Activated CD4-positive, alpha-beta T cell treated with anti-CD3 and anti-CD28 coated beads for 4 hours (primary cell): ENCODE measurements at regions not wholly inside any gene's neighbourhood (a gene's known extent, or its start where the extent isn't known, plus 50 kb on each side); places are given as distances from the start of the nearest gene placed in this dataset.

Experiments
- DNase-seq, 2 donors: peaks; one replicate each; pipeline ENCODE4 v3.0.0-alpha.2; 2020

DNA sequence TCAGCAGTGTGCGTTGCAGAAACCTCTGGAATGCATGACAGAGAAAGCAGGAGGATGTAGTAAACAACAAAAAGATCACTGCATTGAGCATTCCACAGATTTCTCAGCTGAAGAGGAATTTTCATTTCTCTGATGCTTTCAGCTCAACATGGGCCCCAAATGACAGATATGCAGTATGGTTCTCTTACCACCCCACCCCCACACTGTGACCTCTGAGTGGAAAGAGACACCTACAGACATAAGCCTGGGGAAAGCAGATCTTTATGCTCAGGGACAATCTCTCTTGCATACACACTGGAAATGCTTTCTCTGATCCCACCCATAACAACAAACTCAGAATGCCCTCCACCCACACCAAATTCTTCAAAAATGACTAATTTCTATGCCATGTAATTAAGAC is 983.7 kb upstream of the LCORL start:
- DNase-seq = no peak

DNA sequence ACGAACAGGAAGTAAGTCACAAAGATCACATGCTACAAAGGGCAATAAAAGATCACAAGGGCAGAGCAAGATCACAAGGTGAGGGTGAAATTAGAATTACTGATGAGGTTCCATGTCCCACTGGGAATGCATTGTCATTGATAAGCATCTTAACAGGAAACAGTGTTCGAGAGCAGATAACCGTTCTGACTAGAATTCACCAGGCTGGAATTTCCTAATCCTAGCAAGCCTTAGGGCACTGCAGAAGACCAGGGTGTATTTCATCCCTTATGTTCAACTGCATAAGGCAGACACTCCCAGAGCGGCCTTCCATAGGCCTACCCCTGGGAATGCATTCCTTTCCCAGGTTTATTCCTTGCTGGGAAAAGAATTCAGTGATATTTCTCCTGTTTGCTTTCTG is 980.6 kb upstream of the LCORL start:
- no peak for DNase-seq

GRCh38 chr4:18999595-18999994 is 978.0 kb upstream of the LCORL start:
- DNase-seq = no peak

DNA sequence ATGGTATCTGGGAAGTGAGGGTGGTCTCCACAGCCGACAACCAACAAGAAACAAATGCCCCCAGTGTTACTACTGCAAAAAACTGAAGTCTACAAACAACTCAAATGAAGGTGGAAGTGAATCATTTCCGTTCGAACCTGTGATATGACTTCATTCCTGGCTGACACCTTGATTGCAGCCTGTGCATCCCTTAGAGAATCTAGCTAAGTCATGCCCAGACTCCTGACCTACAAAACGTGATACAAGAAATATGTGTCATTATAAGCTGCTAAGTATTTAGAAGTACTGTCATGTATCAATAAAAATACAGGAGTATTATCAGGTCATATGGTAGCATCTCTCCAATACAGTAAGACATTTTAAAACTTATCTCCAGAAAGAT is 959.7 kb upstream of the LCORL start:
- no peak for DNase-seq

- no peak for DNase-seq
These were observed 959.1 kb upstream of the LCORL start for GRCh38 chr4:18980516-18981233.

DNA sequence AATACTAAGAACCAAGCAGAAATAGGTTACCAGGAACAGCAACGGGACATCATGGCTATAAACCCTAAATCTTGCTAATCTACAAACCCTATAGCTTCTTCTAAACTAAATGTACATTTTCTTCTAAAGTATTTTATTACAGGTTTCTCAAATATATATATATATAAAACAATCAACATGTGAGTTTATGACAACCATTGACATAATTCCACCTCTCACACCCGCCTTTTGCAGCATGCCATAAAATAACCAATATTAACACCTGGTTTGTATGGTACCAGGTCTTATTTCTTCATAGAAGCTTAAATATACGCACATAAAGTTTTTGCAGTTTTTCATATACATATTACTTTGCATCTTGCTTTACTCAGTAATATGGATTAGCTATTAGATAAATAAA is 955.3 kb upstream of the LCORL start:
- no peak for DNase-seq

- DNase-seq = no peak
These were observed 954.6 kb upstream of the LCORL start for GRCh38 chr4:18975916-18976808.

DNA sequence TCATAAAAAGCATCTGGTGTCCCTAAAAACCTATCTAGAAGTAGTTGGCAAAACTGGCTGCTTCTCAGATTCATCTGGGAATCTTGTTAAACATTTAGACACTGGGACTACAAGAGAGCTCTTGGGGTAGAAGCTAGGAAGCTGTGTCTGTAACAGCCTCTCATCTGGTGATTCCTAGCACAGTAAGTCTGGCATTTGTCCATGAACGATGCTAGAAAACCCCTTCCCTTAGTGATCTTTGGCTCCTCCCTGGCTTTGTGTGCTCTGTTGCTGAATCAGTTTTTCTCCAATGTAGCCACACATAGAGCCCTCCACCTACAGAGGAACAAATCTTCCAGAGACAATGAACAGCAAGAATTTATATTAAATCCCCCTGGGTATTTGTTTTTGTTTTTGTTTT is 951.7 kb upstream of the LCORL start:
- no peak for DNase-seq

GRCh38 chr4:18961879-18962278 is 940.3 kb upstream of the LCORL start:
- DNase-seq = no peak

GRCh38 chr4:18961266-18961665 is 939.7 kb upstream of the LCORL start:
- DNase-seq = no peak

- DNase-seq = no peak
These were observed 936.2 kb upstream of the LCORL start for GRCh38 chr4:18957716-18958115.

DNA sequence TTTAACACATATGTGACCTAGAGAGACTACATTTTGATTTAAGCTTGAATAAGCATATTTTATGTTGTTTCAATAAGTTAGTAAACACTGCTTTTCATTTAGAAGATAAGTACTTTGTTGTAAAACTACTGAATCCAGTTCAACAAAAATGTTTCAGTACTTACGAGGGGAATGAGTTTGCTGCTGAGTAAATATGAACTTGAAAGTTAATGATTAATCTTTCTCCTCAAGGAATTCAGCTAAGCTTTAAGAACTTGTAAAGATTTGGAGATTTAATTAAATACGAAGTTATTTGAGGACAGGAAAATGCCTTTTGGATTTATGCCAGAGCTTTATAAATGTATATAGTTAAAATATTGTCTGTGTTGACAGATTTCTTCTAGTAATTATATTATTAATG is 933.0 kb upstream of the LCORL start:
- DNase-seq = no peak

DNA sequence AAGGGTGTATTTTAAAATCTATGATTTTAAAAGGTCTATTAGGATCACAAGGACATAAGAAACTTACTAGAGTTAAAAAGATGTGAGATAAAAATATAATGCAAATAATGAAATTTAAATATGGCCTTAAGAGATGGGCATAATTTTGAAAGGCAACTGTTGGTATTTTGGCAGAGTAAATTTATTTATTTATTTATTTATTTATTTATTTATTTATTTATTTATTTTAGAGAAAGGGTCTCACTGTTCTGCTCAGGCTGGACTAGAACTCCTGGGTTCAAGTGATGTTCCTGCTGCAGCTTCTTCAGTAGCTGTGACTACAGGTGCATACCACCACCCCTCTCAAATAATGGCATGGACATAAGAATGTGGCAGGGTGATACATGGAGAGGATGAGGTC is 932.1 kb upstream of the LCORL start:
- no peak for DNase-seq

- no peak for DNase-seq
These were observed 923.9 kb upstream of the LCORL start for GRCh38 chr4:18945464-18945863.

- DNase-seq = no peak
These were observed 921.3 kb upstream of the LCORL start for GRCh38 chr4:18942874-18943273.

DNA sequence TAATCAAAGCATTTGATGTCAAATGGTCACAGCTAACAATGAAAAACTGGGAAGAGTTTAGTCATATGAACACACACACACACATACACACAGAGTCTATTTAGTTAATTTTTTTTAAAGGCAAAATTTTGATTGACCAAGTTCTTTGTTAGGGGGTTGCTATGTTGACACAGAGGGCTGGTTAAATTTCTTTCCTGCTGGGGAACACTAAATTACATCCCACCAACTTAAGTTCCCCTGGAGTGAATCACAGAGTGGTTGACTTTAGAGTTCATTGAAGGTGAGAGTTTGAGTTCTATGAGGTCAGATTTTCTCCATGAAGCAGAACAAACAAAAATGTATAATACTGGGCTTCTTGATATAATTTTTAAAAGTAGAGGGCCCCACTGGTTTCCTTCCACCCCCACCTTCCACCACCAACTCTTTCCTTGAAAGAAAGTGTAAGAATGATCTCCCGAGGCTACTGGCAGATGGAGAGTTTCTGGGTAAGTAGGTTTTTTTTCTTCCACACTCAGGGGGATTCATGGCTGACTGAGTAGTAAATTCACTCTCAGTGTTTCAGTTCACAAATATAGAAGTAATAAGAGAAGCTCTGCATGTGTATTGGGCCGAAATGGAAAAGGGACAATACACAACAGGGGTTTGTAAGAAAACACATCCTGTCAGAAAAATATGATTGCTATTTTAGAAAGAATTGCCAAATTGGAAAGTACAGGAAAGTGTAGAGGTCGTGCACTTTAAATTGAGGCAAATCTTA is 917.0 kb upstream of the LCORL start:
- DNase-seq = no peak

- DNase-seq = no peak
These were observed 916.2 kb upstream of the LCORL start for GRCh38 chr4:18937746-18938145.

GRCh38 chr4:18937080-18937479 is 915.5 kb upstream of the LCORL start:
- DNase-seq = no peak

GRCh38 chr4:18935659-18936345 is 914.2 kb upstream of the LCORL start:
- no peak for DNase-seq

DNA sequence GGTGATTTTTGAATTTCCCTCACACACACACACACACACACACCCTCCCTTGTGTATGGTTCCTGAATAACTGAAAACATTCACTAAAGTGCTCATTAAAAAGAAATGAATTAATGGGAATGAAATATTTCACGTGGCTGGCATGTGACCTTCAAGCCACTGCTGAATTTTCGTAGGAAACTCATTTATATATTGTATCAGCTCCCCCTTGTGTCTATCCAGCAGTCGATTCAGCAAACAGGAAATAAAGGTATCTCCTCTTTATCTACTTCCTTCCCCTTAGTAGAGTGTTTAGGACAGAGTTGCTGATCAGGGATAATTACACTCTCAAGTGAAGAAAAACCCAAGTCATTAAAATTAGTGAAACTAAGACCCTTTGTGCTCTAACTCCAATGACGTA is 912.6 kb upstream of the LCORL start:
- no peak for DNase-seq

GRCh38 chr4:18932730-18933339 is 911.3 kb upstream of the LCORL start:
- no peak for DNase-seq

- no peak for DNase-seq
These were observed 910.3 kb upstream of the LCORL start for GRCh38 chr4:18931643-18932377.
